ENCODE measurements at regions not wholly inside any gene's neighbourhood (a gene's known extent, or its start where the extent isn't known, plus 50 kb on each side); places are given as distances from the start of the nearest gene placed in this dataset.

DNA sequence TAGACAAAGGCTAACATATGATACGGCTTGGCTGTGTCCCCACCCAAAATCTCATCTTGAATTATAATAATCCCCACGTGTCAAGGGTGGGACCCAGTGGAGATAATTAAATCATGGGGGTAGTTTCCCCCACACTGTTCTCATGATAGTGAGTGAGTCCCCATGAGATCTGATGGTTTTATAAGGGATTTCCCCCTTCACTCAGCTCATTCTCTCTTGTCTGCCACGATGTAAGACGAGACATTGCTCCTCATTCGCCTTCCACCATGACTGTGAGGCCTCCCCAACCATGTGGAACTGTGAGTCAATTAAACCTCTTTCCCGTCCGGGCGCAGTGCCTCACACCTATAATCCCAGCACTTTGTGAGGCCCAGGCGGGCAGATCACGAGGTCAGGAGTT lies 143.5 kb downstream of the RXFP2 start:
- FAIRE-seq (no peak), ATAC-seq (no peak), DNase-seq (ENCODE audit: low spot score) (no peak)
- Histone ChIP-seq H3K9me3 (ENCODE audit: low read length) (no peaks in the 10 kb centered on the region), H2AFZ (ENCODE audit: low read length) (no peak overlapping the region), H3K36me3 (replicated peaks in 1 of 2; ENCODE audit: control insufficient read depth in 1 of 2, insufficient read depth in 2 of 2, low read length in 2 of 2) (no peaks in the 10 kb centered on the region), H3K4me2 (ENCODE audit: low read depth, low read length) (no peak overlapping the region), H4K20me1 (ENCODE audit: insufficient read depth, low read length) (no peaks in the 10 kb centered on the region), H3K79me2 (ENCODE audit: insufficient read depth, low read length) (no peaks in the 10 kb centered on the region), H3K9ac (ENCODE audit: insufficient read depth, low read depth, low read length) (no peak overlapping the region), H3K27me3 (ENCODE audit: control insufficient read depth in 1 of 2, insufficient read depth in 2 of 2, low read length in 2 of 2) (no peaks in the 10 kb centered on the region; a peak in 1 of 5 replicates), H3K4me1 (ENCODE audit: insufficient read depth, low read length) (no peaks in the 10 kb centered on the region), H3K4me3 (replicated peaks in 1 of 3; ENCODE audit: insufficient read depth in 1 of 3, low read depth in 2 of 3, low read length in 3 of 3) (no peak overlapping the region), H3K27ac (ENCODE audit: extremely low read length, insufficient read depth, low read length) (no peak overlapping the region)
- no TSS peak for BruUV-seq (replicated peaks)
- ChIA-PET POLR2A (no interaction called here), CTCF (ENCODE audit: low intra/inter-chr PET ratio, low total read pairs) (no interaction called here)
- TF ChIP-seq MLLT10 (CRISPR knock-in tag; IDR thresholded peaks at IDR 0.05) (no peak), DR1 (CRISPR knock-in tag; IDR thresholded peaks at IDR 0.05) (no peak), ZFY (CRISPR knock-in tag; IDR thresholded peaks at IDR 0.05) (no peak), DPF2 (CRISPR knock-in tag; IDR thresholded peaks at IDR 0.05; ENCODE audit: borderline replicate concordance, low read depth) (no peak), KDM6A (CRISPR knock-in tag; IDR thresholded peaks at IDR 0.05; ENCODE audit: low read depth) (no peak), ZNF256 (CRISPR knock-in tag; conservative IDR thresholded peaks at IDR 0.05) (no peak), KAT7 (CRISPR knock-in tag; IDR thresholded peaks at IDR 0.05; ENCODE audit: borderline replicate concordance) (no peak), ZSCAN21 (CRISPR knock-in tag; IDR thresholded peaks at IDR 0.05; ENCODE audit: borderline replicate concordance) (no peak), NFIB (CRISPR knock-in tag; IDR thresholded peaks at IDR 0.05; ENCODE audit: borderline replicate concordance) (no peak), ZNF296 (CRISPR knock-in tag; conservative IDR thresholded peaks at IDR 0.05) (no peak), ZMYM3 (CRISPR knock-in tag; IDR thresholded peaks at IDR 0.05) (no peak), SNAI1 (CRISPR knock-in tag; IDR thresholded peaks at IDR 0.05; ENCODE audit: borderline replicate concordance) (no peak), ZFP37 (CRISPR knock-in tag; IDR thresholded peaks at IDR 0.05; ENCODE audit: borderline replicate concordance) (no peak), PRPF4 (IDR thresholded peaks at IDR 0.05; ENCODE audit: low read depth, low read length, poor library complexity, severe bottlenecking) (no peak)
- TF ChIP-seq, protein P1, sequence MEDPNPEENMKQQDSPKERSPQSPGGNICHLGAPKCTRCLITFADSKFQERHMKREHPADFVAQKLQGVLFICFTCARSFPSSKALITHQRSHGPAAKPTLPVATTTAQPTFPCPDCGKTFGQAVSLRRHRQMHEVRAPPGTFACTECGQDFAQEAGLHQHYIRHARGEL (CRISPR knock-in tag; IDR thresholded peaks at IDR 0.05), result no peak
- TF ChIP-seq, protein P2, sequence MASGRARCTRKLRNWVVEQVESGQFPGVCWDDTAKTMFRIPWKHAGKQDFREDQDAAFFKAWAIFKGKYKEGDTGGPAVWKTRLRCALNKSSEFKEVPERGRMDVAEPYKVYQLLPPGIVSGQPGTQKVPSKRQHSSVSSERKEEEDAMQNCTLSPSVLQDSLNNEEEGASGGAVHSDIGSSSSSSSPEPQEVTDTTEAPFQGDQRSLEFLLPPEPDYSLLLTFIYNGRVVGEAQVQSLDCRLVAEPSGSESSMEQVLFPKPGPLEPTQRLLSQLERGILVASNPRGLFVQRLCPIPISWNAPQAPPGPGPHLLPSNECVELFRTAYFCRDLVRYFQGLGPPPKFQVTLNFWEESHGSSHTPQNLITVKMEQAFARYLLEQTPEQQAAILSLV (CRISPR knock-in tag; IDR thresholded peaks at IDR 0.05; ENCODE audit: borderline replicate concordance), result no peak
- in situ Hi-C loops (cut with HindIII; ENCODE audit: extremely low pct_ligation_motif_present, low pct_unique_long_range_greater_than_20kb), result no loop called here
- intact Hi-C loops (cut with micrococcal nuclease; ENCODE audit: unreplicated experiment), result no loop called here
- 26% methylated on average over 10 of the region's 10 CpGs for WGBS (ENCODE audit: low lambda C conversion rate)
